HG03060 (cell line): ENCODE measurements at regions not wholly inside any gene's neighbourhood (a gene's known extent, or its start where the extent isn't known, plus 50 kb on each side); places are given as distances from the start of the nearest gene placed in this dataset.

Experiments
- ATAC-seq: cut with Tn5 transposase; IDR thresholded peaks from one replicate; pipeline ENCODE4 v1.9.1; 2021; ENCODE audit warnings: low read depth, moderate number of reproducible peaks; ENCODE audit not compliant: unreplicated experiment

DNA sequence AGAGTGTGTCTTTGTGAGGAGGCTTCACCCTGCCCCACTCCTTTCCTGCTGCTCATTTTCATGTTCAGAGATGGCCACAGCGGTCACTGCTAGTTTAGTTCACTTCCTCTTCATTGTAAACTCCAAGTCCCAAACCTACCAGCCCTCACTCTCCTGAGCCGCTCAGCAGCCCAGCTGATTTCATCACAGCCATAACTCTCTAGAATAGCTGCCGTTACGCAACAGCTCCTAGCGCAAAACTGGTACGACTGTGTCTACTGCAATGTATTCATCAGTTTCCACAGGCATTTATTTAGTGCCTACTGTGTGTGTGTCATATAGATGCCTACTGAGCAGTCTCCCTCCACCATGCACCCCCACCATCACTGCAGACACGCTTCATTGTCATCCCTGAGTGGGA is 233.5 kb upstream of the RPL38 start:
- no peak for ATAC-seq

DNA sequence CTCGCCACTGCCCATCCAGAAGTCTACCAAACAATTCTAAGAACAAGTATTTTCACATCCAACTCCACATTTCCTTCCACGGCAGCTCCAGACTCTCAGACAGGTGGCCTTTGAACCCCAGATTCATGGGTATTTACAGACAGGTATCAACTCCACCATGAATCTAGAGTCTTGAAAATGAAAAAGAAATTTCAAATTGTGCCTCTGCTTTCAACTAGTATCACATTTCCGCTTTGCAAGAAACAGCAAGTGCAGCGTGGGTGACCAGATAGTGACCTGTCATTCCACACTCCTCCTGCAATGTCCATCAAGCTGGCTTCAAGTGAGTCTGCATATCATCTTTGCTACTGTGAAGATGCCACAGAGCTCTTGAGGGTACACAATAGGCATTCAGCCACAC is 232.4 kb upstream of the RPL38 start:
- no peak for ATAC-seq

DNA sequence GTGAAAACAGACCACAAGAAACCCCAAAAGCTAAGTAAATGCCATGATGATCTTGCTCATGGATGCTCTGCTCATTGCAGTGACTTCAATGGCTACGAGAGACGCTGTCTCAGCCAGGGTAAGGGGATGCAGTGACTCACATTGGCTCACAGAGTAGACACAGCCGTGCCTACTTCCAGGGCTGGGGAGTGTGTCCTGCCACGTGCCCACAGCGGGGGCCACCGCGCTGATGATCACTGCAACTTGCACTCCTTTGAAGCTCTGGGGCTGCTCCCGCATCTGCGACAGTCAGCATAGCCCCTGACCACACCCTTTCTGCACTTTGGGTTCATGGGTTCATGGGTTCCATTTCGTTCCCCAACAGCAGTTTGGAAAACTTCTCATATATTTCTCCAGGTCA is 231.4 kb upstream of the RPL38 start:
- ATAC-seq: no peak

DNA sequence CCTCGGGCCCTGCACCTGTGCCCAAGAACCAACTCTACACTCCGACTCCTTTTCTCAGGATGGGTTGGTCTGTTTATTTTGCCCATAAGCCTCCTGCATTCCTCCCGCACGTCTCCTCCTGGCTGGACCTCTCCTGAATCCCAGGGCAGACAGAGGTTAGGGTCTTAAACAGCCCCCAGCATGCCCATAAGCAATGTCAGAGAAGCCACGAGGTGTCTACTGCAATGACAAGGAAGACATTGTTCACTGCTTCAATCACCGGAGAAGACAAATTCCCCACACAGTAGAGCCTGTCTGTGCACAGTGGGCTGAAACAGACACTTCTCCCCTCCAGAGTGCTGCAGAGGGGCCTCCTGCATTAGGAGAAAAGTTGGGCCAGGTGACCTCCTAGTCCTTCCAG is 230.6 kb upstream of the RPL38 start:
- no peak for ATAC-seq

DNA sequence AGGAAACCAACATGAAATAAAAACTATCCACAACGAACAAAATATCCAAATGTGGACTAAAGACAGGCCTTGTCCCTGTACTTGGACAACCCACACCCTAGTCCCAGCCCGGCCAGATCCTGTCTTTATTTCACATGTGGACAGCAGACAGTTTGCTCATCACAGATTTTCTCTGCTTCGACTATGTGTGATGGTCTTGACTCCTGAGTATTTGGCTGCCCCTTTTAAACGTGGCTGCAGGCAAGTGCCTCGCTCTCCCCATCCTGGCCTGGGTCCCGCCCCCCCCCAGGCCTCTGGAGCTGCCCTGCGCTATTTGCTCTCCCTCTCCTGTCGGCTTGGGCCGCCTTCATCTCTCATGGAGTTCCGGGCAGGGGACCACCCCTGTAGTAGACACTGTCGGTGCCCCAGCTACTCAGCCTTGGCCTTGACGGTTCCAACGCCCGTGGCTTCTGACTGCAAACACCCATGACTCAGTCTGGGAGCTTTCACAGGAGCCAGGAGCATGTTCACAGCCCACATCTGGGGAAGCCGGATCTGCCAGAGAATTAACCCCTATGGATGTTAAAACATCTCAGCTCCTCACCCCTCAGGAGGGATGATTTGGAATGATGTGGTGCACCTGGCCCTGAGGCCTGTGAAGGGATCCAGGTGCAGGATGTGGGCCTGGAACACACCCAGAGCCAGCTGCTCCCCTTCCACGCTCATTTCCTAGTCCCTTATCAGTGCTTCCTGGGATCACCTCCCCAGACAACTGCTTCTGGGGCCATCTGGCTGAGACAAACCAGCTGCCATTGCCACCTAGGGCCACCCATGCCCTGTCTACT is 229.7 kb upstream of the RPL38 start:
- ATAC-seq: no peak

DNA sequence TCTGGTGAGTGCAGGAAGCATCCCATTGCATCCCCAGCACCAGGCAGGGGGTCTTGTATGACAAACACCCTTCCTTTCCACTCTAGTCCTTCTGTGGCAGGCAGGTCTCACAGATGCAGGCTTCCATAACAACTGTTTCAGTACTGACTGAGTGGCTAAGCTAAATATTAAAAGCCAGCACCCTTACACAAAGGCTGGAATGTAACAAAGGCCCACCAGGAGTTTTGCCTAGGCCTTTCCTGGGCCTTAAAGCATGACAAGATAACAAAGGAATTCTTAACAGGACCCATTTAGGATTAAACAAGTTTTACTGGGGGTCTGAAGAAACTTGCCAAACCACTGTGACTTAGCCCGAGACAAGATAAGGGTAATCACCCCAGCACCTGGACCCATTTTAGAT is 228.9 kb upstream of the RPL38 start:
- no peak for ATAC-seq

DNA sequence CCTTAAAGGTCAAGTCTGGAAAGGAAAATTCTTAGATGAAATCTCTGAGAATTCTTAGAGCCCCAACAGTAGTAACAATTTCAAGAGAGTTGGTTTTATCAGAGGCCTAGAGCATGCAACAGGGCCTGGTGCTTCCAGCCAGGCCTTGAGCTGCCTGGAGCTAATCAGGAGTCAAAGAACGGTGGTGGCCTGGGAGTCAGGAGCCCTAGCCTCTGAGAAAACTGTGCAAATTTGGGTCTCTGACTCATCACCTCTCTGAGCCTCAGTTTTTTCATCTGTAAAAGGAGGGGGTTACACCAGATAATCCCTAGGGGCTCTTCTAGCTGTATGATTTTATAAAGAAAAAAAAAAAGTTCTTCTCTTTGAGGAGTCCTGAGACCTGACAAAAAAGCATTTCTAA is 227.3 kb upstream of the RPL38 start:
- no peak for ATAC-seq

DNA sequence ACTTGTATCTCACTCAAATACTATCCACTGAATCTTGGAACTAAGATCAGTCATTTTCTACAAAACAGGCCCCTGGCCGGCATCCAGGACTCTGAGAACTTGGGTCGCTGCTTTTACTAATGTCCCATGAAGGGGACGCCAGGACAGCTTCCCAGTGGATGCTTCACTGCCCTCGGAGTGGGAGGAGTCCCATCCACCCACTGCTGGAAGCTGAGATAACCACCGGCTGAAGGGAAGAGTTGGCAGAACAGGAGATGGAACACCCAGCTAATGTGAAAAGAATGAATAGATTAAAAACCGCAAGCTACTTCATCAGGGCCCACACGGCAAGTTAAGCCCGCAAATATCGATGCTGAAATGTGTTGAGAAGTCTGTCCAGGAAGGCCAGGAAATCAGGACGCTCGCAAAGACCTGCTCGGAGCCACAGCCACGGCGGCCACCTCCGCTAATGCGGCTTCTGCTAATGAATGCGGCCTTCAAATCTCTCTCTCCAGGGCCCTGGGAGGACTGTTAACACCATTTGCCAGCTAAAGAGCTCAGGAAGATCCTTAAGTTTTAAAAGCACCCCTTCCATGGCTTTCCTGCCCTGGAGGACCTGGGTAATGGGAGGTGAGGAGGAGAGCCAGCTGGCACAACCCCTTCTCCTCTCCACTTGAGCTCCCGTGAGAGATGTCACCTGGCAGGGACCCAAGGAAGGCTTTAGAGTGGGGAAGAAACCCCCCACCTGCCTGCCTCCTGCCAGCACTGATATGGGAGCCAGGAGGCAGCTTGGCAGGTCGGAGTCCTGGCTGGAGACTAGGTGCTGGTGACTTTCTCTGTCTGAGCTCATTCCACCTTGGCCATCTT is 226.6 kb upstream of the RPL38 start:
- ATAC-seq: no peak

DNA sequence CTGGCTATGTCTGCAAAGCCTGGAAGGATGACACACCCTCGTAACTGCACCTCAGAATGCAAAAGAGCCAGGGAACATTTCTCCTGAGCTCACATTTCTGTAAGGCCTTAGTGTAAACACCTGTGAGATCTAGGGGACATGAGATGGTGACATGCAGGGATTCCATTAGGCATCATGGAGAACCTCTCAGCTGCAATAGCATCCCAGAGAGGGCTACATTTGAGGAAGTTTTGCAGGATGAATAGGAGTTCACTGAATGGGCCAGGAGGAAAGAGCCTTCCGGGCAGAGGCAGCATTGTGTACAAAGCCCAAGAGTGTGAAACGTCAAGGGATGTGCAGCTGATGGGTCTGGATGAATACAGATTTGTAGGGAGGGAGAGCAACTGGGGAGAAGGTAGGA is 223.0 kb upstream of the RPL38 start:
- no peak for ATAC-seq

DNA sequence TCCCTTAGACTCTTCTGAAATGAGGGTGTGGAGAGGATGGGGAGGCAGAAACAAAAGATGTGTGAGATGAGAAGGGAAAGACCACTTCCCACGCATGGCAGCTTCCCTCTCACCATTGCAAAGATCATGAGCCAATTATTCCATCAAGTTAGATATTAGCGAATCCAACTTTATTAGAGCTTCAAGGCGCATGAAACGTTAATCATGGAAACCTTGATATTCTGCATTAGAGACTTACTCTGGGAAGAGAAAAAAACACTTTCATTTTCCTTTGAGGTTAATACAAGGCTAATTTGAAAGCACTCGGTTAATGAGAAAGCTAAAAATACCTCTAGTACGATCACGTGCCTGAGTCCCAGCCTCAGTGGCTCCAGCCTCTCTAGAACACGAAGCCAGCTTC is 220.6 kb upstream of the RPL38 start:
- no peak for ATAC-seq

DNA sequence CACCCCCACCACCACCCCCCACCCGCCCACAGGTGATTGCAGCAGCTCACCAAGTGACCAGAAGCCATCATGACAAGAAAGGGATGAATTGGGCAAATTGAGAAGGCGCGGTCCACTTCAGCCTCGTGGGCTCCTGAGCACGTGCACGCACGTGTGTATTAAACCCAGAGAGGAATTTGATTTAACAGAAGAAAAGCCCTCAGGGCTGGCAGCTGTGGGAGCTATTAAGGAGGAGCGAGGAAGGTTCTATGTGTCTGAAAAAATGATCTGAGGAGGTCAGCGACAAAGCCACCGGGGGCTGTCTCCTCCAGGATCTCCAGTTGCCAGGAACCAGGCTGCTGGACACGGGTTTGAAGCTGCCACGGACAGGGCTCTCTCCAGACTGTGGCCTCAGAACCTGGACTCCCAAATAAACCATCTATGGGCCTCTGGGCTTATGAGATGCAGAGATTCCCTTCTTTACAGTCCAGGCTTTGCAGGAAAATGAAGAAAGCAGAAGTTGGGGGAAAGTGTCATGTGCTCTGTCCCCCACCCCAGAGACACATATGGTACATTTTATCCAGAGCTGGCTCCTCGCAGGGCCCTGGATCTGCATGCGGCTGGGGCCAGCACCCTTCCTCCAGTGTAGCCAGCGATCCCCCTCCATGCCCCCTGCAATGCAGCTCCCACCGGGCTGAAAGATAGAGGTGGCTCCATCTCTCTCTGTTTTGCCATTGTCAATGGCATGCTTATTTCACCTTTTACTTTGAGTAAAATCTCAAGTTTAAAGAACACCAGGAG is 219.7 kb upstream of the RPL38 start:
- no peak for ATAC-seq

DNA sequence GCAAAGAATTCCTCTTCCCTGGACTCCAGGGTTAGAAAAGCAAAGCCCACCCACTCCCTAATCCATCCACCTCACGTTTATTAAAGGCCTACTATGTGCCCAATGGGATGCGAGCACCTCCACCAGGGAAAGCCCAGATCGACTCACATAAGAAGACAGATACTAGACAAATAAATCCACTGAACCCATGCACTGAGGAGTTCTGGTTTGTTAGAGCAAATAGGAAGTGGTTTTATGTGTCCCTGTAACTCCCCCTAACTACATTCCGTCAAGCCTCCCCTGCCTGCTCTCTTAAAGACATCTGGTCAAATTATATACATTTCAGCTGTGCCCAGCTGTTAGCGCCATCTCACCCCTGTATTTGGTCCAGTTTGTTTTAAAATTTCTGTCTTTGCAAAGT is 218.5 kb upstream of the RPL38 start:
- no peak for ATAC-seq

DNA sequence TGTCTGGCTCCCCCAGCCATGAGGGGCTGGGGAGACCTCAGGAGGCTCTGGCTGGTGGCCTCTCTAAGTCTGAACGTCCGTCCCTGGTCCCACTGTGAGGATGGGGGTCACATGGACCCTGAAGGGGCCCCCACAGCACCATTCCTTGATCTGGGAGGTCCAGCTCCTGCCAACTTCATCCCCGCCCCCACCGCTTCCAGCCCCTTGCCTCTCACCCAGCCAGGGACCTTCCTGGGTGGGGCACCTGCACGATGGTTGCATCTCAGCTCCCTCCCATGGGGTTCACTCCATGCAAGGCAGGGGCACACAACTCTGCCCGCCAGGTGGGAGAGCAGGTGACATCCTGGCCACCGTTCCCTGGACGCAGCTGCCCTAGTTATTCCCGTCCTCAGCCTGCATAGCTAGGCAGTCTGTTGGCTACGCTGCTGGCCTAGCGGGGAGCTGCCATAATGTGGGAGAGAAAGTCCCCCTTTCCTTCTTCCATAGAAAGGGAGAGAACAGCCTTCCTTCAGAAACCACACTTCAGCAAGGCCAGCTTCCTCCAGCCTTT is 217.9 kb upstream of the RPL38 start:
- ATAC-seq: no peak

DNA sequence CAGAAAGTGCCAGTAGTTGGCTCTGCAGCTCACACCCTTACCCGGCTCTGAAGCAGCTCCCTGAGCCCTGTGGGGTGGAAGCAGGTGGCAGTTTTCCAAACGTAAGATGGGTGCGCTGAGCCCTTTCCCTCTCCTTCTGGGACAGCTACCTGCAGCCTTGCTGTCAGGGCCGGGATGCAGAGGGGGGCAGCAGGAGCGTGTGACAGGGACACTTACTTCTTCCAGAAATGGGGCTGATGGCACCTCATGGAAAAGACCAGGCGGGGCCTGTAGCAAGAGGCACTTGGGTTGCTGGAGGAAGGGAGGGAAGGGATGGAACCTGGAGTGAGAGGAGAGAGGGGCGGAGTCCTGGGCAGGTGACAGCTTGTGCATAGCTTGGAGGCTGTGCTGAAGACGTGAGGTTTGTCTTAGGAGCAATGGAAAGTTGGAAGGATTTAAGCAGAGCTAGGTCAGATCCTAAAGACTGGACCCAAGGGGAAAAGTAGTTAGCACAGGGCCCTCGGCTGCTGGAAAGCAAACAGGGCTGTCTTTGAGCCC is 216.8 kb upstream of the RPL38 start:
- ATAC-seq: no peak

DNA sequence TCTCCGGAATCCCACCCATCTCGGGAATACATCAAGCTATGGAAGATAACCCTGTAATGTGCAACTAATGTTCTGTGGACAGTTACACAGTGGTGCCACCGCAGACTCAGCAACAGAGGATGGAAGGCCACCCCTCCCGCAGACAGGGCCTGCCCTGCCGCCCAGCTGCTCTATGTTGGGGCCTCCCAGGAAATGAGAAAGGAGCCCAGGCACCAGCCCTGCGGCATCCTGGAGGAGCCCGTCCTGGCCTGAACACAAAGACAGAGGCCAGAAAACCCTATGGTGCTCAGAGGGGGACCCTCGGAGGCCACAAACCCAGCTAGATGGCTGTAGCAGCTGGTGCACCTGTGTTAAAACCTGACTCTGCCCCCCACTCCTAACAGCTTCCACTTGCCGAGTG is 216.1 kb upstream of the RPL38 start:
- no peak for ATAC-seq

DNA sequence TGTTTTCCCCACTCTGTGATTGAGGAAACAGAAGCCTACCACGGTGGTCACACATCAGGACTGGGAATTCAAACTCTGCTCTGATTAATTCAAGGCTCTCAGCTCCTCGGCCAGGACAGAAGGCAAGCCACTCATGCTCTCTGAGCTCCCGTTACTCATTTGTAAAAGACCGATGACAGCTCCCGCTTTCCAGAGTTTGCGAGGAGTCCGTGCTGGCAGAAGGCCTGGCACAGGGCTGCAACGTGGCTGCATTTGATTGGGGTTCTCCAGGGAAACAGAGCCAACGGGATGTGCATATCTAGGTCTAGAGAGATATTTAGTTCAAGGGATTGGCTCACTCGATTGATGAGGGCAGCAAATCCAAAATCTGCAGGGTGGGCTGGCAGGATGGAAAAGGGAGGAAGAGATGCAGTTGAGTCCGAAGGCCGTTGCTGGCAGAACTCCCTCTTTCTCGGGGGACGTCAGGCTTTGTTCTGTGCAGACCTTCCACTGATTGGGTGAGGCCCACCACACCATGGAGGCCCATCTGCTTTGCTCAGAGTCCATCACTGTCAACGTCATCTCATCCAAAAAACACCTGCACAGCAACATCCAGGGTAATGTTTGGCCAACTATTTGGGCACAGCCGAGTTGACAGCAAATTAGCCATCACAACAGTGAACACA is 215.5 kb upstream of the RPL38 start:
- no peak for ATAC-seq

DNA sequence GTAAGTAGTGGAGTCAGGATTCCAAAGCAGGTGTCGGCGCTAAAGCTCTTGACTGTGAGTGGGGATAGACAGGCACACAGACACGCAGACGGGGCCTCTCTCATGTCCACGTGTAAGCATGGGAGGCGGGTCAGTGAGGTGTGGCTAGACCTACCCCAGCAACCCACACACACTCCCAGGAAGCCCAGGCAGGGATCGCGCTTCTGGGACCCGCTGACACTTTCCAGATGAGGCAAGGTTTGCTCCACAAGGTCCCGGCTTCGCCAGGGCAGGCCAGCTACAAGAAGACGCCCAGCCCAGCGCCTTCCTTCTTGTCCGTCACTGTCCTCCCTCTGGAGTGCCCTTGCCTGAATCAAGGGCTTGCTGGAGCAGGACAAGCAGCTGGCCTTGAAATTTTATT is 213.8 kb upstream of the RPL38 start:
- no peak for ATAC-seq

DNA sequence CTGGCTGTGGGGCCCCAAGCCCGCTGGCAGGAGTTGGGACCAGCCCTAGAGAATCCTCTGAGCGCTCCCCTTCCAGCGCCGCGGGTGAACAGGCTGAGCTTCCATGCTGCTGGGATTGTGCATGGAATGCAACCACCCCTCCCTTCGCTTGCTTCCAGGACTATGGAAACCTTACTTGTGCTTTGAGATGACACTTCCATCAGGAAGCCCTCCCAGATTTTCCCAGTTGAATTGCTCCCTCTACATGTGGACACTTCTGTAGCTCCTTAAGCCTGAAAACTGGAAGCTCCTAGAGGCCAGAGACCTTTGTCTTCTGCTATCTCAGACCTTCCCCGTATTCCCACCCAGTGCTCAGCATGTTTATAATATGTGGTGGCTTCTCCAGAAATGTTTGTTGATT is 213.2 kb upstream of the RPL38 start:
- ATAC-seq: no peak

DNA sequence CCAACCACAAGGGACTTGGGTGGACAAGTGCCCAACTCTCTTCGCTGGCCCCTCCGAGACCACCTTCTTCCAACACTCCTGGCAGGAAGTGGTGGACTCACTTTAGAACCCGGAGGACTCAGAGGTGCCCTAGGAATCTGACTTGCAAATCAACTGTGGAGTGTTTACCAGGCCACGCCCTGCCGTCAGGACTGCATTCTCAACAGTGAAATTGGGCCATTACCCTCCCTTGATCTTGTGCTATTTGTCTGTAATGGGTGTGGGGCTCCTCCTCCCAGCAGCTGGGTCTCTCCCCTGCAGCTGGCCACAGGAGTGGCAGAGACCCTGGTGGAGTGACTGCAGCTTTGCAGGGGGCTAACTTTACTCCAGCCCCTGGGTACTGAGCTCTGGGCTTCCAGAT is 212.2 kb upstream of the RPL38 start:
- no peak for ATAC-seq

DNA sequence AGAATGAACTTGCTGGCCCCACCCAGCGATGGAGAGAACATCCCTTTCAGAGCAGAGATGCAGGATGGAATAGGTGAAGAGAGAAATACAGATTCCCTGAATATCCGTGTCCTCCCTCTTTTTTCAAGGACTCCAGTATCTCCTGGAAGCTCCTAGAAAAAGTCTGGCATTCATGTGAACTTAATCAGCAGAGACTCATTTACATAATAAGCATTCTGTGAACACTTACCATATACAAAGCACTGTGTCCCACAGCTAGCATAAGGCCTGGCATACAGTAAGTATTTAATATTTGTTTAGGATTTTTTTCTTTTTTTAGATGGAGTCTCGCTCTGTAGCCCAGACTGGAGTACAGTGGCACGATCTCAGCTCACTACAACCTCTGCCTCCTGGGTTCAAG is 208.5 kb upstream of the RPL38 start:
- ATAC-seq: no peak
